Loucy (cell line): ENCODE measurements at regions not wholly inside any gene's neighbourhood (a gene's known extent, or its start where the extent isn't known, plus 50 kb on each side); places are given as distances from the start of the nearest gene placed in this dataset.

Experiments
- H2AFZ ChIP-seq: fragments of 200-600 bp; sonication (generic); 2 replicates; pipeline ENCODE4 v1.6.0; 2016; ENCODE audit warnings: antibody characterized with exemption, mild to moderate bottlenecking, low read length, moderate library complexity
- H3F3A ChIP-seq: fragments of 200-600 bp; 2 replicates; pipeline ENCODE4 v1.6.0; 2016; ENCODE audit warnings: antibody characterized with exemption, low read depth, mild to moderate bottlenecking
- H3K27me3 ChIP-seq: fragments of 200-600 bp; sonication (generic); 2 replicates; pipeline ENCODE4 v1.6.1; 2014; ENCODE audit warnings: low read length, mild to moderate bottlenecking; ENCODE audit not compliant: insufficient read depth, poor library complexity, severe bottlenecking
- H3K36me3 ChIP-seq: fragments of 200-600 bp; sonication (generic); 2 replicates; pipeline ENCODE4 v1.6.1; 2016; ENCODE audit warnings: low read length; ENCODE audit not compliant: insufficient read depth
- H3K4me1 ChIP-seq: fragments of 200-600 bp; sonication (generic); 2 replicates; pipeline ENCODE4 v1.5.1; 2014; ENCODE audit warnings: low read length, mild to moderate bottlenecking; ENCODE audit not compliant: insufficient read depth, poor library complexity, severe bottlenecking
- H3K4me2 ChIP-seq: fragments of 200-600 bp; sonication (generic); 2 replicates; pipeline ENCODE4 v1.6.0; 2014; ENCODE audit warnings: antibody characterized with exemption, low read length, low read depth, mild to moderate bottlenecking; ENCODE audit not compliant: poor library complexity, severe bottlenecking
- H3K4me3 ChIP-seq: fragments of 200-600 bp; sonication (generic); 2 replicates; pipeline ENCODE4 v1.5.1; 2014; ENCODE audit warnings: low read length, mild to moderate bottlenecking, mixed read lengths; ENCODE audit not compliant: poor library complexity, severe bottlenecking
- H3K79me2 ChIP-seq: fragments of 200-600 bp; sonication (generic); 2 replicates; pipeline ENCODE4 v1.6.1; 2014; ENCODE audit warnings: low read length; ENCODE audit not compliant: insufficient read depth
- H3K9ac ChIP-seq: fragments of 200-600 bp; sonication (generic); 2 replicates; pipeline ENCODE4 v1.6.0; 2014; ENCODE audit warnings: mild to moderate bottlenecking, low read depth, low read length, moderate library complexity; ENCODE audit not compliant: poor library complexity, severe bottlenecking
- H3K9me2 ChIP-seq: fragments of 200-600 bp; sonication (generic); replicated peaks from 2 replicates; pipeline ENCODE4 v1.6.1; 2016; ENCODE audit warnings: low read depth, low read length, mixed read lengths
- H3K9me3 ChIP-seq: fragments of 200-600 bp; sonication (generic); 2 replicates; pipeline ENCODE4 v1.6.1; 2014; ENCODE audit warnings: mild to moderate bottlenecking, antibody characterized with exemption, low read length, low read depth; ENCODE audit not compliant: insufficient read depth
- H4K20me1 ChIP-seq: fragments of 200-600 bp; sonication (generic); 2 replicates; pipeline ENCODE4 v1.6.0; 2014; ENCODE audit warnings: antibody characterized with exemption, low read length, mild to moderate bottlenecking; ENCODE audit not compliant: insufficient read depth, poor library complexity, severe bottlenecking
- EZH2phosphoT487 ChIP-seq: fragments of 200-600 bp; IDR thresholded peaks from 2 replicates; pipeline ENCODE4 v1.6.1; 2018; ENCODE audit warnings: antibody characterized with exemption, mild to moderate bottlenecking, moderate library complexity, borderline replicate concordance
- TF ChIP-seq, protein P1 (sequence below): fragments of 200-600 bp; sonication (generic); conservative IDR thresholded peaks from 2 replicates; pipeline ENCODE4 v1.5.1; 2014; ENCODE audit warnings: mild to moderate bottlenecking, antibody characterized with exemption, low read length

DNA sequence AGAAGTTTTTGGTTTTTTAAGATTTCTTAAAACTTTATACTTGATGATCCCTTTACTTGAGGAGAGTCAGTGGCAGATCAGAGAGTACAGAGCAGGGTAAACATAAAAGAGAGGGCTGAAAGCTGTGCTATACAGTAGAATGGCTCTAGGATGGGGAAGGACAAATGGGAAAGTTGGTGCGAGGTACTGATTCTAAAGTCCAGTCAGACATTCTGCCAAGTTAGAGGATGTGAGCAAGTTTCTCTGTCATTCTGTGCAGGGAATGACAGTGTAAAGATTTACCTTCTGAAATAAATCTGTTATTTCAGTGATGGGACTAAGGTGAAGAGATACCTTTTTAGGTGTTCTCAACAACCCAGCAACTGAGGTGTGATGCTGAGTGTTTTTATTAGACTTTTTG, 100.1 kb upstream of the GBE1 start:
- no peak overlapping the region for H3K9ac ChIP-seq
- H3K9me2 ChIP-seq = no peaks in the 10 kb centered on the region
- H3K36me3 ChIP-seq = no peaks in the 10 kb centered on the region
- no peaks in the 10 kb centered on the region; the same call in 1 of the 2 replicates for H3F3A ChIP-seq
- no peaks in the 10 kb centered on the region for H3K9me3 ChIP-seq
- TF ChIP-seq EZH2phosphoT487 = no peak
- TF ChIP-seq, protein P1, sequence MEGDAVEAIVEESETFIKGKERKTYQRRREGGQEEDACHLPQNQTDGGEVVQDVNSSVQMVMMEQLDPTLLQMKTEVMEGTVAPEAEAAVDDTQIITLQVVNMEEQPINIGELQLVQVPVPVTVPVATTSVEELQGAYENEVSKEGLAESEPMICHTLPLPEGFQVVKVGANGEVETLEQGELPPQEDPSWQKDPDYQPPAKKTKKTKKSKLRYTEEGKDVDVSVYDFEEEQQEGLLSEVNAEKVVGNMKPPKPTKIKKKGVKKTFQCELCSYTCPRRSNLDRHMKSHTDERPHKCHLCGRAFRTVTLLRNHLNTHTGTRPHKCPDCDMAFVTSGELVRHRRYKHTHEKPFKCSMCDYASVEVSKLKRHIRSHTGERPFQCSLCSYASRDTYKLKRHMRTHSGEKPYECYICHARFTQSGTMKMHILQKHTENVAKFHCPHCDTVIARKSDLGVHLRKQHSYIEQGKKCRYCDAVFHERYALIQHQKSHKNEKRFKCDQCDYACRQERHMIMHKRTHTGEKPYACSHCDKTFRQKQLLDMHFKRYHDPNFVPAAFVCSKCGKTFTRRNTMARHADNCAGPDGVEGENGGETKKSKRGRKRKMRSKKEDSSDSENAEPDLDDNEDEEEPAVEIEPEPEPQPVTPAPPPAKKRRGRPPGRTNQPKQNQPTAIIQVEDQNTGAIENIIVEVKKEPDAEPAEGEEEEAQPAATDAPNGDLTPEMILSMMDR = no peak
- H3K79me2 ChIP-seq = no peaks in the 10 kb centered on the region
- no peaks in the 10 kb centered on the region for H3K27me3 ChIP-seq
- H2AFZ ChIP-seq = no peak overlapping the region
- no peak overlapping the region for H3K4me3 ChIP-seq
- no peaks in the 10 kb centered on the region for H4K20me1 ChIP-seq
- no peak overlapping the region for H3K4me2 ChIP-seq
- peaks cover 14% of the 10 kb centered on the region for H3K4me1 ChIP-seq

DNA sequence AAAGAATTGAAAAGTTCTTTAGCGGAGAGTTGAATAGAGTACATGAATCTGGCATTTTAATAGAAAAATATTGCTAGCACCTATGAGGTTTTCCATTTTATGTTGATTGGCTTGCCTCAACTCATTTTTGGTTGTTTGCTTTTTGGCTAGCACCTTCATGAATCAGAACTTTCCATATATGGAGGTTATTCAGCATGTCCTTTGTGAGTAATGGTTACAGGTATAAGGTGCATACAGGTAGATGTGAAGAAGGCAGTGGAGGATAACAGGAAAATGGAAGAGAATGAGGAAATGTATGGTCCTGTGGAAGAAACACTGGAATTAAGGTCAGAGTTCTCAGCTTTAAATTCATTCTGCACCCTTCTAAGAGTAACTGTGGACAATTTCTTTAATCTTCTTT, 98.1 kb upstream of the GBE1 start:
- Histone ChIP-seq H3K9me2 (no peaks in the 10 kb centered on the region), H3K4me2 (no peak overlapping the region), H3K79me2 (no peaks in the 10 kb centered on the region), H3K4me3 (no peak overlapping the region), H4K20me1 (no peaks in the 10 kb centered on the region), H3K27me3 (no peaks in the 10 kb centered on the region), H3K36me3 (no peaks in the 10 kb centered on the region), H3K9ac (no peak overlapping the region), H3K4me1 (peaks cover 12% of the 10 kb centered on the region), H2AFZ (no peak overlapping the region), H3K9me3 (no peaks in the 10 kb centered on the region), H3F3A (no peaks in the 10 kb centered on the region; the same call in 1 of the 2 replicates)
- TF ChIP-seq, protein P1 = no peak
- TF ChIP-seq EZH2phosphoT487 = no peak

DNA sequence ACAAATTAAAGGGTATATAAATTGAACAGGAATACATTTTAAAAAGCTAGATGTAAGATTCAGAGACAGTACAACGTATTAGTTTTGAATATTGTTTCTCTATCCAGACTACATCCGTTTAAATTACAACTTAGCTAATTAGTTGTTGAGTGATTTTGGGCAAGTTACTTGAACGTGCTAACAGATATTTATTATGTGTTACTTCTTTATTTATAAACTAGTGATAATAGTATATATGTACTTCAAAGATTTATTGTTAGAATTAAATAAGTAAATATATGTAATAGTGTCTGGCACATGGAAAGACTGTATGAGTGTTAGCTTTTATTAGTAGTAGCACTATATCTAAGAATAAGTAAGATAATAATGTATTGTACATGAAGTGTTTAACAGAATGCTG, 92.0 kb upstream of the GBE1 start:
- Histone ChIP-seq H3K36me3 (no peaks in the 10 kb centered on the region), H3K4me2 (no peak overlapping the region), H3K9me2 (no peaks in the 10 kb centered on the region), H3F3A (no peaks in the 10 kb centered on the region), H3K79me2 (no peaks in the 10 kb centered on the region), H4K20me1 (no peaks in the 10 kb centered on the region), H3K9ac (no peak overlapping the region), H2AFZ (no peak overlapping the region), H3K4me1 (no peaks in the 10 kb centered on the region), H3K27me3 (no peaks in the 10 kb centered on the region), H3K4me3 (no peak overlapping the region), H3K9me3 (no peaks in the 10 kb centered on the region)
- TF ChIP-seq, protein P1 = no peak
- TF ChIP-seq EZH2phosphoT487 = no peak
